H1 (cell line): ENCODE measurements at regions not wholly inside any gene's neighbourhood (a gene's known extent, or its start where the extent isn't known, plus 50 kb on each side); places are given as distances from the start of the nearest gene placed in this dataset.

Source experiments
- CTCF ChIA-PET: fragments of 300-600 bp; sonication (Branson Sonifier 250); formaldehyde crosslinking; loops from one replicate; lab custom pipeline; 2021; ENCODE audit not compliant: partially characterized antibody; lab: Charles Lee
- POLR2A ChIA-PET: fragments of 300-600 bp; sonication (Branson Sonifier 250); formaldehyde crosslinking; loops from one replicate; lab custom pipeline; 2021; ENCODE audit warnings: inconsistent platforms; ENCODE audit not compliant: partially characterized antibody; lab: Charles Lee
- DNase-seq, 2 experiments: peaks; one replicate each; pipeline versions ENCODE4 v3.0.0 to v3.0.0-alpha.2; 2010 to 2022; ENCODE audit warnings: low spot score in 2 of 2, low read depth in 1 of 2, mixed read lengths in 1 of 2
- FAIRE-seq: peaks from 2 replicates; lab custom pipeline; 2011; peaks lifted over from hg19 to GRCh38; lab: Jason Lieb, UNC
- H2AFZ ChIP-seq: 2 replicates; pipeline ENCODE4 v1.8.1; 2012; ENCODE audit warnings: low read length, inconsistent platforms
- H2AK5ac ChIP-seq: 2 replicates; pipeline ENCODE4 v1.6.1; 2013; ENCODE audit warnings: low read depth, low read length
- H2BK120ac ChIP-seq: replicated peaks from 2 replicates; pipeline ENCODE3; 2013; ENCODE audit warnings: low read depth, low read length, inconsistent platforms
- H2BK12ac ChIP-seq: 2 replicates; pipeline ENCODE4 v1.6.1; 2013; ENCODE audit warnings: low read depth, low read length
- H2BK15ac ChIP-seq: 2 replicates; pipeline ENCODE4 v1.6.1; 2013; ENCODE audit warnings: low read length
- H2BK20ac ChIP-seq: 2 replicates; pipeline ENCODE4 v1.6.1; 2013; ENCODE audit warnings: low read length
- H2BK5ac ChIP-seq: 2 replicates; pipeline ENCODE4 v1.6.1; 2013; ENCODE audit warnings: low read depth, low read length
- H3K14ac ChIP-seq: 2 replicates; pipeline ENCODE4 v1.6.1; 2013; ENCODE audit warnings: inconsistent platforms; ENCODE audit not compliant: insufficient read length
- H3K18ac ChIP-seq: 2 replicates; pipeline ENCODE4 v1.6.1; 2013; ENCODE audit warnings: low read length; ENCODE audit errors: extremely low read depth
- H3K23ac ChIP-seq: 2 replicates; pipeline ENCODE4 v1.6.1; 2013; ENCODE audit warnings: inconsistent platforms; ENCODE audit not compliant: insufficient read length
- H3K23me2 ChIP-seq: 2 replicates; pipeline ENCODE4 v1.6.1; 2013; ENCODE audit warnings: low read depth, low read length
- H3K27ac ChIP-seq: 2 replicates; pipeline ENCODE4 v1.6.1; 2011; ENCODE audit warnings: low read depth, low read length, inconsistent platforms
- H3K27me3 ChIP-seq, 4 experiments: replicated peaks in 1 of 4; 1 replicate in 1 of 4; 2 replicates in 3 of 4; pipeline versions ENCODE4 v1.6.1 to v1.8.1; 2011 to 2013; ENCODE audit warnings: low read length in 3 of 4, mild to moderate bottlenecking in 3 of 4, inconsistent platforms in 2 of 4, mixed read lengths in 2 of 4, moderate library complexity in 1 of 4; ENCODE audit not compliant: control insufficient read depth in 3 of 4, insufficient read depth in 3 of 4; ENCODE audit errors: extremely low read depth in 1 of 4
- H3K36me3 ChIP-seq, 4 experiments: 2 replicates each; pipeline versions ENCODE4 v1.6.1 to v1.8.1; 2011 to 2013; ENCODE audit warnings: mild to moderate bottlenecking in 4 of 4, low read length in 3 of 4, moderate library complexity in 2 of 4, control low read depth in 1 of 4, inconsistent platforms in 1 of 4; ENCODE audit not compliant: insufficient read depth in 4 of 4, control insufficient read depth in 2 of 4
- H3K4ac ChIP-seq: replicated peaks from 2 replicates; pipeline ENCODE3; 2013; ENCODE audit warnings: low read length, low read depth, mixed read lengths, inconsistent platforms; ENCODE audit not compliant: insufficient read length
- H3K4me1 ChIP-seq, 4 experiments: replicated peaks in 1 of 4; 1 replicate in 1 of 4; 2 replicates in 3 of 4; pipeline versions ENCODE4 v1.6.1 to v1.8.1; 2011 to 2013; ENCODE audit warnings: low read length in 3 of 4, inconsistent platforms in 2 of 4, mixed read lengths in 1 of 4; ENCODE audit not compliant: insufficient read depth in 4 of 4, control insufficient read depth in 3 of 4
- H3K4me2 ChIP-seq, 2 experiments: 2 replicates each; pipeline versions ENCODE4 v1.6.1 to v1.8.1; 2011 to 2013; ENCODE audit warnings: low read depth in 2 of 2, low read length in 2 of 2, control low read depth in 1 of 2, inconsistent platforms in 1 of 2, mild to moderate bottlenecking in 1 of 2; ENCODE audit not compliant: insufficient read depth in 1 of 2
- H3K4me3 ChIP-seq, 4 experiments: fragments of 200-600, 300-600 bp in 1 of 4; sonication (generic), shearing (Covaris generic), sonication (Bioruptor Twin) in 1 of 4; 2 replicates each; pipeline versions ENCODE4 v1.5.1 to v1.8.1; 2011 to 2016; ENCODE audit warnings: low read length in 4 of 4, low read depth in 3 of 4, control low read depth in 2 of 4, inconsistent platforms in 2 of 4, mild to moderate bottlenecking in 2 of 4, mixed read lengths in 1 of 4, moderate library complexity in 1 of 4; ENCODE audit not compliant: insufficient read depth in 2 of 4; ENCODE audit errors: extremely low read depth in 1 of 4
- H3K56ac ChIP-seq: replicated peaks from 2 replicates; pipeline ENCODE3; 2013; ENCODE audit warnings: low read depth, mild to moderate bottlenecking, mixed read lengths, low read length, inconsistent platforms; ENCODE audit not compliant: insufficient read length
- H3K79me1 ChIP-seq: 2 replicates; pipeline ENCODE4 v1.6.1; 2013; ENCODE audit warnings: low read depth, low read length, control low read depth
- H3K79me2 ChIP-seq, 2 experiments: 2 replicates each; pipeline versions ENCODE4 v1.6.1 to v1.8.1; 2012 to 2013; ENCODE audit warnings: low read length in 2 of 2, mild to moderate bottlenecking in 2 of 2, inconsistent platforms in 1 of 2; ENCODE audit not compliant: insufficient read depth in 2 of 2, control insufficient read depth in 1 of 2
- H3K9ac ChIP-seq, 4 experiments: replicated peaks in 1 of 4; 1 replicate in 1 of 4; 2 replicates in 3 of 4; pipeline versions ENCODE4 v1.6.1 to v1.8.1; 2011 to 2013; ENCODE audit warnings: low read depth in 3 of 4, low read length in 3 of 4, control low read depth in 2 of 4, mild to moderate bottlenecking in 2 of 4, moderate library complexity in 2 of 4, inconsistent platforms in 1 of 4; ENCODE audit errors: extremely low read depth in 1 of 4
- H3K9me3 ChIP-seq, 2 experiments: 2 replicates each; pipeline versions ENCODE4 v1.6.1 to v1.8.1; 2012 to 2013; ENCODE audit warnings: mild to moderate bottlenecking in 2 of 2, moderate library complexity in 2 of 2, control low read depth in 1 of 2, inconsistent platforms in 1 of 2, low read depth in 1 of 2, low read length in 1 of 2, mixed read lengths in 1 of 2; ENCODE audit not compliant: insufficient read depth in 2 of 2
- H4K20me1 ChIP-seq, 2 experiments: replicated peaks in 1 of 2; 2 replicates each; pipeline versions ENCODE3 to v1.8.1; 2011 to 2013; ENCODE audit warnings: inconsistent platforms in 2 of 2, low read length in 2 of 2, mild to moderate bottlenecking in 1 of 2; ENCODE audit not compliant: insufficient read depth in 2 of 2, control insufficient read depth in 1 of 2
- H4K5ac ChIP-seq: 2 replicates; pipeline ENCODE4 v1.6.1; 2013; ENCODE audit warnings: low read length, low read depth, mixed read lengths, inconsistent platforms; ENCODE audit not compliant: insufficient read length
- H4K8ac ChIP-seq: 2 replicates; pipeline ENCODE4 v1.8.0; 2013; ENCODE audit warnings: mild to moderate bottlenecking, moderate library complexity, low read length, inconsistent platforms; ENCODE audit not compliant: insufficient read depth; ENCODE audit errors: extremely low read depth
- H4K91ac ChIP-seq: replicated peaks from 2 replicates; pipeline ENCODE3; 2013; ENCODE audit warnings: low read length, mixed read lengths, inconsistent platforms; ENCODE audit not compliant: insufficient read length
- BACH1 ChIP-seq: IDR thresholded peaks from 2 replicates; pipeline ENCODE4 v1.6.1; 2012; ENCODE audit warnings: low read length, improper control_type of control experiment
- KDM1A ChIP-seq: fragments of 200-600, 300-600 bp; sonication (generic); IDR thresholded peaks from 2 replicates; pipeline ENCODE4 v1.7.1; 2016; ENCODE audit warnings: mild to moderate bottlenecking, low read length, borderline replicate concordance
- SIN3A ChIP-seq, 2 experiments: IDR thresholded peaks in 1 of 2; conservative IDR thresholded peaks in 1 of 2; 2 replicates each; pipeline ENCODE4 v1.6.1; 2011 to 2012; ENCODE audit warnings: low read length in 2 of 2, improper control_type of control experiment in 1 of 2, low read depth in 1 of 2, mild to moderate bottlenecking in 1 of 2
- WGBS, 2 experiments: shearing (Covaris generic) in 1 of 2; methylation state at CpG; one replicate each; pipeline versions ENCODE4 v1.1.6 to v1.1.7; 2013 to 2015; ENCODE audit warnings: low lambda C conversion rate in 2 of 2, mixed read lengths in 2 of 2, inconsistent platforms in 1 of 2, low coverage in 1 of 2, missing lambda C conversion rate in 1 of 2; ENCODE audit not compliant: insufficient replicate concordance in 2 of 2, insufficient coverage in 1 of 2, insufficient read length in 1 of 2; ENCODE audit errors: extremely low coverage in 1 of 2, missing lambda C conversion rate in 1 of 2; 5-methylcytosine and 5-hydroxymethylcytosine counted together

DNA sequence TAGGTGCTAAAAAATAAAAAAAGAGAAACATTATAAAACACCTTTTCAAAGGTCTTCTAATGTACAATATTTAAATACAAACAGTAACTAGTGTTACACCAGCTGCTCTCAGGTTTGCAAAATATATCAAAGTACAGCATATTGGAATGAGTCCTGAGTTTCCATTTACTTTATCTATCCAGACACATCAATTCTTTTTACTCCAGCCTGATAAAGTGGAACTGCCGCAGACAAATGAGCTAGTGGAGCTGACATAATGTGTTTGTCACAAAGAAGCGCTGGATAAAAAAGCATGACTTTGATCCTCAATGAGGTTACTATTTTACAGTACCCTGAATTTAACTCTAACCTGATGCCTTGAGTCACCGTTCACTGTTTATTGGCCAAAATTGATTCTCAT is 1243.1 kb downstream of the GATA3 start:
- Histone ChIP-seq H3K14ac (no peak overlapping the region), H4K20me1 (no peaks in the 10 kb centered on the region), H3K27me3 (no peaks in the 10 kb centered on the region), H2BK15ac (no peak overlapping the region), H2BK20ac (no peak overlapping the region), H3K9ac (no peak overlapping the region), H3K4me2 (no peak overlapping the region), H3K23ac (no peak overlapping the region), H3K36me3 (no peaks in the 10 kb centered on the region), H4K91ac (no peak overlapping the region), H2BK120ac (no peak overlapping the region), H3K79me2 (no peaks in the 10 kb centered on the region), H3K9me3 (no peaks in the 10 kb centered on the region), H3K23me2 (no peaks in the 10 kb centered on the region), H3K18ac (no peak overlapping the region), H2AK5ac (no peak overlapping the region), H4K5ac (no peak overlapping the region), H3K4ac (no peak overlapping the region), H3K4me1 (no peaks in the 10 kb centered on the region), H2BK12ac (no peak overlapping the region), H3K27ac (no peak overlapping the region), H2BK5ac (no peak overlapping the region), H3K56ac (no peak overlapping the region), H4K8ac (no peak overlapping the region), H3K4me3 (no peak overlapping the region), H2AFZ (no peak overlapping the region), H3K79me1 (no peaks in the 10 kb centered on the region)
- ChIA-PET CTCF (no interaction called here), POLR2A (no interaction called here)
- no peak for DNase-seq
- WGBS, 2 experiments, result 89% methylated on average over 3 of the region's 3 CpGs; no CpG with 5 or more reads in 1 of the 2 experiments
- no peak for TF ChIP-seq KDM1A
- TF ChIP-seq BACH1, result no peak
- no peak for TF ChIP-seq SIN3A (conservative IDR thresholded peaks at IDR 0.05 in 1 of 2, IDR thresholded peaks at IDR 0.05 in 1 of 2; ENCODE audit: low read depth in 1 of 2, low read length in 2 of 2)
- no peak for FAIRE-seq
